Endothelial cell of umbilical vein (primary cell): ENCODE measurements at regions not wholly inside any gene's neighbourhood (a gene's known extent, or its start where the extent isn't known, plus 50 kb on each side); places are given as distances from the start of the nearest gene placed in this dataset.
"Not testable (repeated sequence)": the region's sequence is repeated elsewhere in the genome, so short reads cannot be mapped to it uniquely, and the experiment has no call there.

Experiments
- BruUV-seq: library from RNA; stranded (reverse); fragments of 400-500 nt; replicated peaks from 2 replicates; lab custom pipeline; 2021; lab: Mats Ljungman, UMichigan
- CTCF ChIA-PET: fragments of 300-600, 350-600 bp; sonication (Branson Sonifier 250); formaldehyde crosslinking; loops from one replicate; lab custom pipeline; 2021; ENCODE audit warnings: antibody characterized with exemption, inconsistent platforms; lab: Charles Lee
- POLR2A ChIA-PET: fragments of 300-600, 350-600 bp; sonication (Branson Sonifier 250); formaldehyde crosslinking; loops from one replicate; lab custom pipeline; 2021; ENCODE audit warnings: antibody characterized with exemption, inconsistent platforms; lab: Charles Lee
- DNase-seq: peaks from one replicate; pipeline ENCODE4 v3.0.0-alpha.2; 2011; ENCODE audit warnings: low read depth, low spot score
- FAIRE-seq: peaks from 2 replicates; lab custom pipeline; 2011; peaks lifted over from hg19 to GRCh38; lab: Jason Lieb, UNC
- H2AFZ ChIP-seq: 2 replicates; pipeline ENCODE4 v1.6.0; 2012; ENCODE audit warnings: low read depth, low read length, control low read depth, inconsistent platforms
- H3K27ac ChIP-seq: 2 replicates; pipeline ENCODE4 v1.5.1; 2011; ENCODE audit warnings: low read depth, mild to moderate bottlenecking, control low read depth, low read length, moderate library complexity; ENCODE audit not compliant: insufficient read depth
- H3K27me3 ChIP-seq, 2 experiments: 2 replicates each; pipeline versions ENCODE4 v1.6.0 to v1.6.1; 2011; ENCODE audit warnings: low read length in 2 of 2, mixed read lengths in 1 of 2; ENCODE audit not compliant: control insufficient read depth in 2 of 2, insufficient read depth in 2 of 2
- H3K36me3 ChIP-seq, 2 experiments: 2 replicates in 1 of 2; 3 replicates in 1 of 2; pipeline ENCODE4 v1.5.1; 2011; ENCODE audit warnings: low read length in 2 of 2, mild to moderate bottlenecking in 1 of 2, moderate library complexity in 1 of 2; ENCODE audit not compliant: control insufficient read depth in 2 of 2, insufficient read depth in 2 of 2; ENCODE audit errors: extremely low read depth in 1 of 2
- H3K4me1 ChIP-seq: 3 replicates; pipeline ENCODE4 v1.5.1; 2011; ENCODE audit warnings: mild to moderate bottlenecking, low read length; ENCODE audit not compliant: control insufficient read depth, insufficient read depth; ENCODE audit errors: extremely low read depth
- H3K4me2 ChIP-seq: 2 replicates; pipeline ENCODE4 v1.6.1; 2011; ENCODE audit warnings: low read length, control low read depth, mixed read lengths; ENCODE audit not compliant: insufficient read depth
- H3K4me3 ChIP-seq, 3 experiments: fragments of 200-600 bp in 1 of 3; sonication (generic), shearing (Covaris generic) in 1 of 3; replicated peaks in 1 of 3; 2 replicates each; pipeline ENCODE4 v1.5.1; 2011 to 2016; ENCODE audit warnings: control low read depth in 3 of 3, low read length in 3 of 3, mild to moderate bottlenecking in 2 of 3, inconsistent platforms in 1 of 3, low read depth in 1 of 3, moderate library complexity in 1 of 3; ENCODE audit not compliant: insufficient read depth in 1 of 3
- H3K79me2 ChIP-seq: 2 replicates; pipeline ENCODE4 v1.6.0; 2012; ENCODE audit warnings: low read length, inconsistent platforms; ENCODE audit not compliant: control insufficient read depth, insufficient read depth
- H3K9ac ChIP-seq: replicated peaks from 2 replicates; pipeline ENCODE3; 2011; ENCODE audit warnings: low read length, control low read depth; ENCODE audit not compliant: insufficient read depth; ENCODE audit errors: extremely low read depth
- H3K9me1 ChIP-seq: replicated peaks from 3 replicates; pipeline ENCODE4 v1.6.0; 2011; ENCODE audit warnings: mild to moderate bottlenecking, low read length; ENCODE audit not compliant: control insufficient read depth, insufficient read depth; ENCODE audit errors: extremely low read depth
- H3K9me3 ChIP-seq: replicated peaks from 2 replicates; pipeline ENCODE4 v1.5.1; 2012; ENCODE audit warnings: low read length, inconsistent platforms; ENCODE audit not compliant: control insufficient read depth, insufficient read depth
- H4K20me1 ChIP-seq: replicated peaks from 2 replicates; pipeline ENCODE3; 2011; ENCODE audit warnings: mild to moderate bottlenecking, low read length; ENCODE audit not compliant: control insufficient read depth, insufficient read depth; ENCODE audit errors: extremely low read depth
- MAX ChIP-seq: IDR thresholded peaks from 2 replicates; pipeline ENCODE4 v1.6.1; 2011; ENCODE audit not compliant: insufficient read depth, insufficient read length
- POLR2A ChIP-seq: IDR thresholded peaks from 2 replicates; pipeline ENCODE4 v1.6.1; 2012; ENCODE audit warnings: low read depth, mild to moderate bottlenecking, control low read depth, low read length
- dilution Hi-C: fragments of 300-500 bp; cut with MboI; formaldehyde crosslinking; loops from one replicate; pipeline ENCODE4 v1.15.0; 2019; ENCODE audit warnings: low sequenced_read_pairs; ENCODE audit not compliant: extremely low pct_ligation_motif_present
- intact Hi-C: fragments of 100-400 bp; cut with micrococcal nuclease; formaldehyde crosslinking; loops from one replicate; pipeline ENCODE4 v1.10.0; 2022

- no peak for DNase-seq
- Histone ChIP-seq H4K20me1 (no peaks in the 10 kb centered on the region), H3K36me3 (no peaks in the 10 kb centered on the region), H3K4me1 (peaks cover 18% of the 10 kb centered on the region), H3K4me3 (no peak overlapping the region), H3K27me3 (no peaks in the 10 kb centered on the region), H3K79me2 (no peaks in the 10 kb centered on the region), H3K9ac (no peak overlapping the region), H3K4me2 (no peak overlapping the region), H2AFZ (no peak overlapping the region), H3K9me1 (no peaks in the 10 kb centered on the region), H3K9me3 (no peaks in the 10 kb centered on the region), H3K27ac (no peak overlapping the region)
- intact Hi-C loops (no loop called here), dilution Hi-C loops (no loop called here)
- ChIA-PET CTCF (no interaction called here), POLR2A (no interaction called here)
- FAIRE-seq: no peak
- BruUV-seq: no TSS peak
- TF ChIP-seq POLR2A: no peak
- no peak for TF ChIP-seq MAX
These were observed 50.1 kb upstream of the LTA4H start for GRCh38 chr12:96085475-96085874.

GRCh38 chr12:96086190-96086589, 50.8 kb upstream of the LTA4H start:
- H3K4me3 ChIP-seq, intact Hi-C loops, dilution Hi-C loops, H2AFZ ChIP-seq, H3K9me1 ChIP-seq, BruUV-seq, DNase-seq, H3K9me3 ChIP-seq, H3K9ac ChIP-seq, FAIRE-seq, H3K36me3 ChIP-seq, H3K4me2 ChIP-seq, POLR2A ChIA-PET, CTCF ChIA-PET, H3K79me2 ChIP-seq, H4K20me1 ChIP-seq, H3K27ac ChIP-seq, H3K27me3 ChIP-seq: not testable (repeated sequence)
- H3K4me1 ChIP-seq: peaks cover 18% of the 10 kb centered on the region
